ES-I3 (cell line): ENCODE measurements at regions not wholly inside any gene's neighbourhood (a gene's known extent, or its start where the extent isn't known, plus 50 kb on each side); places are given as distances from the start of the nearest gene placed in this dataset.

Experiments
- H3K36me3 ChIP-seq: 2 replicates; pipeline ENCODE4 v1.6.1; 2013; ENCODE audit warnings: mild to moderate bottlenecking, low read length, control low read depth, moderate library complexity; ENCODE audit not compliant: insufficient read depth
- H3K4me1 ChIP-seq: 2 replicates; pipeline ENCODE4 v1.6.1; 2013; ENCODE audit warnings: mild to moderate bottlenecking, control low read depth, low read length; ENCODE audit not compliant: insufficient read depth
- H3K9ac ChIP-seq: 2 replicates; pipeline ENCODE4 v1.6.1; 2013; ENCODE audit warnings: low read depth, mild to moderate bottlenecking, low read length, moderate library complexity
- H3K9me3 ChIP-seq: 2 replicates; pipeline ENCODE4 v1.6.1; 2013; ENCODE audit warnings: mild to moderate bottlenecking, low read length, moderate library complexity; ENCODE audit not compliant: control insufficient read depth, insufficient read depth

GRCh38 chr12:91680864-91681263, 464.8 kb downstream of the BTG1 start:
- Histone ChIP-seq H3K36me3 (no peaks in the 10 kb centered on the region), H3K4me1 (no peaks in the 10 kb centered on the region), H3K9me3 (no peaks in the 10 kb centered on the region), H3K9ac (no peak overlapping the region)

- Histone ChIP-seq H3K9ac (no peak overlapping the region), H3K9me3 (no peaks in the 10 kb centered on the region), H3K4me1 (no peaks in the 10 kb centered on the region), H3K36me3 (no peaks in the 10 kb centered on the region)
Measured at GRCh38 chr12:91677556-91677955, 468.1 kb downstream of the BTG1 start.

- Histone ChIP-seq H3K9ac (no peak overlapping the region), H3K36me3 (no peaks in the 10 kb centered on the region), H3K9me3 (no peaks in the 10 kb centered on the region), H3K4me1 (no peaks in the 10 kb centered on the region)
Measured at GRCh38 chr12:91675401-91675800, 470.2 kb downstream of the BTG1 start.

GRCh38 chr12:91672130-91672529, 473.5 kb downstream of the BTG1 start:
- Histone ChIP-seq H3K9me3 (no peaks in the 10 kb centered on the region), H3K9ac (no peak overlapping the region), H3K4me1 (no peaks in the 10 kb centered on the region), H3K36me3 (no peaks in the 10 kb centered on the region)

- H3K36me3 ChIP-seq: no peaks in the 10 kb centered on the region
Measured at GRCh38 chr12:91667694-91668093, 478.0 kb downstream of the BTG1 start.

GRCh38 chr12:91663744-91664143, 481.1 kb upstream of the DCN start:
- H3K36me3 ChIP-seq: no peaks in the 10 kb centered on the region

More at GRCh38 chr12:91667694-91668093, 478.0 kb downstream of the BTG1 start:
- Histone ChIP-seq H3K4me1 (no peaks in the 10 kb centered on the region), H3K9me3 (no peaks in the 10 kb centered on the region), H3K9ac (no peak overlapping the region)

GRCh38 chr12:91663310-91663709, 480.7 kb upstream of the DCN start:
- Histone ChIP-seq H3K4me1 (no peaks in the 10 kb centered on the region), H3K36me3 (no peaks in the 10 kb centered on the region), H3K9ac (no peak overlapping the region), H3K9me3 (no peaks in the 10 kb centered on the region)

More at GRCh38 chr12:91663744-91664143, 481.1 kb upstream of the DCN start:
- Histone ChIP-seq H3K4me1 (no peaks in the 10 kb centered on the region), H3K9me3 (no peaks in the 10 kb centered on the region), H3K9ac (no peak overlapping the region)

GRCh38 chr12:91662021-91662420, 479.4 kb upstream of the DCN start:
- Histone ChIP-seq H3K9me3 (no peaks in the 10 kb centered on the region), H3K4me1 (no peaks in the 10 kb centered on the region), H3K9ac (no peak overlapping the region), H3K36me3 (no peaks in the 10 kb centered on the region)

GRCh38 chr12:91657032-91657431, 474.4 kb upstream of the DCN start:
- Histone ChIP-seq H3K4me1 (no peaks in the 10 kb centered on the region), H3K9ac (no peak overlapping the region), H3K36me3 (no peaks in the 10 kb centered on the region), H3K9me3 (no peaks in the 10 kb centered on the region)

- no peaks in the 10 kb centered on the region for H3K9me3 ChIP-seq
- no peaks in the 10 kb centered on the region for H3K4me1 ChIP-seq
- no peak overlapping the region for H3K9ac ChIP-seq
- H3K36me3 ChIP-seq: no peaks in the 10 kb centered on the region
Measured at GRCh38 chr12:91655966-91656365, 473.3 kb upstream of the DCN start.

- H3K9ac ChIP-seq: no peak overlapping the region
- no peaks in the 10 kb centered on the region for H3K4me1 ChIP-seq
- H3K36me3 ChIP-seq: no peaks in the 10 kb centered on the region
Measured at GRCh38 chr12:91654087-91654486, 471.5 kb upstream of the DCN start.

GRCh38 chr12:91651728-91652127, 469.1 kb upstream of the DCN start:
- no peaks in the 10 kb centered on the region for H3K36me3 ChIP-seq
- no peak overlapping the region for H3K9ac ChIP-seq
- no peaks in the 10 kb centered on the region for H3K9me3 ChIP-seq
- H3K4me1 ChIP-seq: no peaks in the 10 kb centered on the region

More at GRCh38 chr12:91654087-91654486, 471.5 kb upstream of the DCN start:
- H3K9me3 ChIP-seq: no peaks in the 10 kb centered on the region

- H3K36me3 ChIP-seq: no peaks in the 10 kb centered on the region
- no peaks in the 10 kb centered on the region for H3K4me1 ChIP-seq
- no peaks in the 10 kb centered on the region for H3K9me3 ChIP-seq
- no peak overlapping the region for H3K9ac ChIP-seq
Measured at GRCh38 chr12:91643763-91644162, 461.1 kb upstream of the DCN start.

GRCh38 chr12:91640021-91640420, 457.4 kb upstream of the DCN start:
- no peaks in the 10 kb centered on the region for H3K4me1 ChIP-seq
- no peaks in the 10 kb centered on the region for H3K9me3 ChIP-seq
- no peaks in the 10 kb centered on the region for H3K36me3 ChIP-seq
- no peak overlapping the region for H3K9ac ChIP-seq

- H3K9me3 ChIP-seq: no peaks in the 10 kb centered on the region
- H3K4me1 ChIP-seq: no peaks in the 10 kb centered on the region
- no peaks in the 10 kb centered on the region for H3K36me3 ChIP-seq
- H3K9ac ChIP-seq: no peak overlapping the region
Measured at GRCh38 chr12:91639327-91639726, 456.7 kb upstream of the DCN start.
